Osteocyte (in vitro differentiated cells): ENCODE measurements at regions not wholly inside any gene's neighbourhood (a gene's known extent, or its start where the extent isn't known, plus 50 kb on each side); places are given as distances from the start of the nearest gene placed in this dataset.

Experiments used
- DNase-seq: peaks from one replicate; pipeline ENCODE4 v3.0.0; 2021; ENCODE audit warnings: mixed read lengths; ENCODE audit not compliant: unreplicated experiment; ENCODE audit errors: extremely low spot score
- H3K27ac Mint-ChIP-seq: one replicate; pipeline ENCODE4 v1.8.0; 2021; ENCODE audit warnings: mild to moderate bottlenecking, mixed read lengths; ENCODE audit not compliant: unreplicated experiment
- H3K27me3 Mint-ChIP-seq: one replicate; pipeline ENCODE4 v1.8.0; 2021; ENCODE audit warnings: mixed read lengths; ENCODE audit not compliant: unreplicated experiment
- H3K36me3 Mint-ChIP-seq: one replicate; pipeline ENCODE4 v1.8.0; 2021; ENCODE audit warnings: mixed read lengths; ENCODE audit not compliant: unreplicated experiment
- H3K4me1 Mint-ChIP-seq: one replicate; pipeline ENCODE4 v1.8.0; 2021; ENCODE audit warnings: mixed read lengths; ENCODE audit not compliant: unreplicated experiment
- H3K4me3 Mint-ChIP-seq: one replicate; pipeline ENCODE4 v1.8.0; 2021; ENCODE audit warnings: mild to moderate bottlenecking, moderate library complexity, mixed read lengths; ENCODE audit not compliant: unreplicated experiment
- H3K9me3 Mint-ChIP-seq: one replicate; pipeline ENCODE4 v1.8.0; 2021; ENCODE audit warnings: mixed read lengths; ENCODE audit not compliant: unreplicated experiment
- CTCF ChIP-seq: fragments of 200-600 bp; sonication (generic); IDR thresholded peaks from 2 replicates; pipeline ENCODE4 v1.5.0; 2021; ENCODE audit warnings: antibody characterized with exemption, mild to moderate bottlenecking, moderate library complexity

GRCh38 chr17:6208608-6209180 lies 138.5 kb downstream of the WSCD1 start:
- Mint-ChIP-seq H3K4me3 (no peak overlapping the region), H3K27ac (no peak overlapping the region), H3K4me1 (no peaks in the 10 kb centered on the region), H3K27me3 (peaks cover 48% of the 10 kb centered on the region), H3K36me3 (no peaks in the 10 kb centered on the region), H3K9me3 (no peaks in the 10 kb centered on the region)
- peak; percentile 65 for DNase-seq
- TF ChIP-seq CTCF = no peak

- H3K4me3 Mint-ChIP-seq = no peak overlapping the region
- no peak overlapping the region for H3K27ac Mint-ChIP-seq
- H3K9me3 Mint-ChIP-seq = no peaks in the 10 kb centered on the region
Measured at GRCh38 chr17:6205525-6205924, 135.3 kb downstream of the WSCD1 start.

GRCh38 chr17:6205033-6205432 lies 134.9 kb downstream of the WSCD1 start:
- H3K27ac Mint-ChIP-seq = no peak overlapping the region
- H3K4me1 Mint-ChIP-seq = no peaks in the 10 kb centered on the region
- peak; percentile 6 for DNase-seq
- no peaks in the 10 kb centered on the region for H3K9me3 Mint-ChIP-seq
- H3K36me3 Mint-ChIP-seq = no peaks in the 10 kb centered on the region
- TF ChIP-seq CTCF = no peak
- H3K27me3 Mint-ChIP-seq = peaks cover 32% of the 10 kb centered on the region
- no peak overlapping the region for H3K4me3 Mint-ChIP-seq

More at GRCh38 chr17:6205525-6205924, 135.3 kb downstream of the WSCD1 start:
- H3K27me3 Mint-ChIP-seq = peaks cover 35% of the 10 kb centered on the region
- H3K4me1 Mint-ChIP-seq = no peaks in the 10 kb centered on the region
- no peak for TF ChIP-seq CTCF
- peak; percentile 68 for DNase-seq
- H3K36me3 Mint-ChIP-seq = no peaks in the 10 kb centered on the region

GRCh38 chr17:6204203-6204722 lies 134.1 kb downstream of the WSCD1 start:
- H3K27me3 Mint-ChIP-seq = peaks cover 29% of the 10 kb centered on the region
- no peak overlapping the region for H3K4me3 Mint-ChIP-seq
- no peaks in the 10 kb centered on the region for H3K4me1 Mint-ChIP-seq
- TF ChIP-seq CTCF = no peak
- H3K36me3 Mint-ChIP-seq = no peaks in the 10 kb centered on the region
- no peak overlapping the region for H3K27ac Mint-ChIP-seq
- DNase-seq = peak; percentile 23
- no peaks in the 10 kb centered on the region for H3K9me3 Mint-ChIP-seq

- TF ChIP-seq CTCF = no peak
Measured at GRCh38 chr17:6196355-6196754, 126.2 kb downstream of the WSCD1 start.

More at GRCh38 chr17:6196355-6196754, 126.2 kb downstream of the WSCD1 start:
- peaks cover 14% of the 10 kb centered on the region for H3K27me3 Mint-ChIP-seq
- H3K36me3 Mint-ChIP-seq = no peaks in the 10 kb centered on the region
- no peak overlapping the region for H3K27ac Mint-ChIP-seq
- peak; percentile 13 for DNase-seq
- H3K4me1 Mint-ChIP-seq = no peaks in the 10 kb centered on the region
- H3K4me3 Mint-ChIP-seq = no peak overlapping the region
- peaks cover 5% of the 10 kb centered on the region for H3K9me3 Mint-ChIP-seq
